Superior temporal gyrus (tissue), 1 donor: ENCODE measurements at regions not wholly inside any gene's neighbourhood (a gene's known extent, or its start where the extent isn't known, plus 50 kb on each side); places are given as distances from the start of the nearest gene placed in this dataset.

Experiments used
- DNase-seq: peaks from one replicate; pipeline ENCODE4 v3.0.0-alpha.2; 2016; ENCODE audit errors: extremely low spot score

- no peak for DNase-seq
Observed at GRCh38 chr5:39898731-39899130, 474.0 kb upstream of the DAB2 start.

- DNase-seq, result no peak
Observed at GRCh38 chr5:39896706-39897105, 471.9 kb upstream of the DAB2 start.

DNA sequence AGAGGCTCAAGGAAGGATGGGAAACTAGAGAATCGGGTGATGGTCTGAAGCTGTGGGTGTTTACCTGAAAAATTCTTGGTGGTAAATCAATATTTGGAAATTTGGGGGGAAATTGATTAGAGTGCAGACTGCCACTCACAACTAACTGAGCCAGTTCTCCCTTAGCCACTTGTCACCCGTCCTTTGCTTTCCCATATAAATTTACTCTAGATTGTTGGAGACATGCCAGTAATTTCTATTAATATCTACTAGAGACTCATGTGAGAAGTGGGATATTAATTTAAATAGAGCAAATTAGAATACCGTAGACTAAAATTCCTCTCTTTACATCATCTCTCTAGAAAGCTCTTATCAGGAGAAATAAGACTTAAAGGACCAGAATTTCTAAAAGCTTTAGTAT, 471.3 kb upstream of the DAB2 start:
- no peak for DNase-seq

GRCh38 chr5:39892708-39893107, 467.9 kb upstream of the DAB2 start:
- DNase-seq, result no peak

DNA sequence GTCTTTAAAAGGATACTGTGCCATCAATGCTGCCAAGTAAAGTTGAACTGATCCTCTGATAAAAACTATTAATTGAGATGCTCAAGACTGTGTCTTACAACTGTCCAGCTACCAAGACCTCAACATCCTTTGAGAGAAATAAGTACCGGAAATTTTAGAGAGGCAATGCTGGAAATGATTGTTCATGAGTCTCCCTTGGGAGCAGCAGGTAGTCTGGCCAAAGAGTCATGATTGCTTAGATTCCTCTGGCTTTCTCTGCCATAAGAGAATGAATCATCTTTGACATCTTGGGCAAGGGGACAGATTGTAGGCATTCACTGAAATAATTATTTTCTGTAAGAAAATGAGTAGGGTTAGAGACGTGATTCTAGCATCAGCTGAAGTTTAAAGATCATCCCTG, 466.6 kb upstream of the DAB2 start:
- DNase-seq, result no peak

DNA sequence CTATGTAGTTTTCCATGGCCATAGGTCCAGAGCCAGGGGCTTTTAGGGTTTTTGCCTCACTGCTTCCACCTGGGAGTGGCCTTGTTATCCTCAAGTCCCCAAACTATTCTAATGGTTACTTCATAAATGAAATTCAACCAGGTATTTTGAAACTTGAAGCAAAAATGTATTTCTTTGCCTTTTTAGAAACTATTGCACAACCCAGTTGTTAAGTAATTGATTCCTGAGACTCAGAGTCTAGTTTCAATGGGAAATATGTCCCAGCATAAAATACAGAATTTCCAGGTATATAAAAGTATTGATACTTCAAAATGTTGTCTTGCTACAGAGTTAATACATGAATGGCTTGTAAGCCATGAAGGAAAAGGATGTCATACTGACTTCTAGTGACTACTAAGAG, 456.2 kb upstream of the DAB2 start:
- no peak for DNase-seq

GRCh38 chr5:39877479-39877878, 452.7 kb upstream of the DAB2 start:
- no peak for DNase-seq

DNA sequence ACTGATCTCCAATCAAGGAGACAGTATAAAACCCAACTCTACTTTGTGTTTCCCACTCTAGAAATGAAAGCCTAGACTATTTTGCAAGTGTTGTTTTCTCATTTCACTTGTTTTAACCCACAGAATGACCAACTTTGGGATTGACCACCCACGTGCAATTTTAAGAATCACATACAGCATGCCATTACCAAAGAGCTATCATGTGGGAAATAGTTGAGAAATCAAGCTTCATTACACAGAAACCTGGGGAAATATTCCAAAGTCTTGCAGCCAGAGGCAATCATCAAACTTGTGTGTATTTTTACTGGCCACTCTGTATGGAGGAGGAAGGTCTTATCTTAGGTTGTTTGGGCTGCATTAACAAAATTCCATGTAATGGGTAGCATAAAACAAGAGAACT, 451.4 kb upstream of the DAB2 start:
- no peak for DNase-seq

- no peak for DNase-seq
Observed at GRCh38 chr5:39870137-39870536, 445.4 kb upstream of the DAB2 start.

DNA sequence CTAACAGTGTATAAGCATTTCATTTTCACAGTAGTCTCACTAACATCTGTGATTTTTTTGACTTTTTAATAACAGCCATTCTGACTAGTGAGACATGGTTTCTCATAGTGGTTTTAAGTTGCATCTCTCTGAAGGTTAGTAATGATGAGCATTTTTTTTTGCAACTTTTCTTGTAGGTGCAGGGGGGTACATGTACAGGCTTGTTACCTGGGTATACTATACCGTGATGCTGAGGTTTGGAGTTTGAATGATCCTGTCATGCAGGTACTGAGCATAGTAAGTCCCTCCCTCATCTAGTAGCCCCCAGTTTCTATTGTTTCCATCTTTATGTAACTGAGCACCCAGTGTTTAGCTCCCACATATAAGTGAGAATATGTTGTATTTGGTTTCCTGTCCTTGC, 444.6 kb upstream of the DAB2 start:
- no peak for DNase-seq

DNA sequence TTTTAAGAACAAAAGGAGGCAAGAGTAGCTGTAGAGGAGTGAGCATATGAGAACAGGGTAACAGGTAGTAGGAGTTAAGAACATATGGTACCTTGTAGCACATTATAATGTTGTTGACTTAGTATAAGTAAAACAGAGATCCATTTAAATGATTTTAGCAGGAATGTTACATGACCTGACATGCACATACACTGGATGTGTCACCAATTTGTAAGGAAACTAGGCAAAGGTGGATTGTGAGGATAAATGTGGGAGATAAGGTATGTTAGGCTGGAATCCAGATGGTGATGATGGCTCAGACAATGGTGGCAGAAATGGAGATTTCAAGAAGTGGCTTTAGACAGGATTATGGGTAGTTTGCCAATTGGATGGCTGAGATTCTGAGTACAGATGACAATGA, 443.1 kb upstream of the DAB2 start:
- DNase-seq, result no peak

- no peak for DNase-seq
Observed at GRCh38 chr5:39863926-39864552, 439.3 kb upstream of the DAB2 start.

GRCh38 chr5:39857041-39857440, 432.3 kb upstream of the DAB2 start:
- no peak for DNase-seq

GRCh38 chr5:39854771-39855410, 430.1 kb upstream of the DAB2 start:
- no peak for DNase-seq

- no peak for DNase-seq
Observed at GRCh38 chr5:39850291-39850690, 425.5 kb upstream of the DAB2 start.

DNA sequence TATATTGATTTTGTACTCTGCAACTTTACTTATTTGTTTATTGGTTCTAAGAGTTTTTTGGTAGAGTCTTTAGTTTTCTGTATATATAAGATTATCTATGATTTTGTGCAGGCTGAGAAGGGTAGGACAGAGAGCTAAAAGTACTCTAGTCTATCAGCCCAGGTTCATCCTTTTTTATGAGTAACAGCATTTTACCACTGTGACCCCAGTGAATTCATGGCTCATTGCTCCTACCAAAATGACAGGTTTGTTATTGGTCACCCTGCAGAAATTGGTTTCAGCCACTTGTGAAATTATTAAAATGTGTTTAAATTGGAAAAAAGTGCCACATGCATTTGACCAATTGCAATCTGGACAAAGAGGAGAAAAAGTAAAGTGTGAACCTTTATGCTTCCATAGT, 421.4 kb upstream of the DAB2 start:
- DNase-seq, result no peak

GRCh38 chr5:39843767-39844166, 419.0 kb upstream of the DAB2 start:
- no peak for DNase-seq

GRCh38 chr5:39835371-39835770, 410.6 kb upstream of the DAB2 start:
- DNase-seq, result no peak

- no peak for DNase-seq
Observed at GRCh38 chr5:39829441-39829840, 404.7 kb upstream of the DAB2 start.

GRCh38 chr5:39826051-39826450, 401.3 kb upstream of the DAB2 start:
- no peak for DNase-seq

DNA sequence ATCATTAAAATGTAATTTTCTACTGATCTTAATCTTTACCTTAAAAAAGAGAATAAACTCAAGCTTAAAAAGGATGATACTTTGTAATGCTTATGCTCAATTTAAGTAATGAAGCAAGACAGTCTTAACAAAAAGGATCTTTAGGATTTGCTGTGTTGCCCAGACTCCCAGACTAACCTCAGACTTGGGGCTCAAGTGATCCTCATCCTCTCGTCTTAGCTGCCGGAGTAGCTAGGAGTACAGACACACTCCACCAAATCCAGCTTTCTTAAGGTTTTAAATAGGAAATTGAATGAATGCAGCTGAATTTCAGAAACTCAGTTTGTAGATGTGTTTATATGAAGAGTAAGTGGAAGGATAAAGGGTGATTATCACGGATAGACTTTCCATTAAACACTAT, 400.5 kb upstream of the DAB2 start:
- DNase-seq, result no peak

- no peak for DNase-seq
Observed at GRCh38 chr5:39822020-39822419, 397.2 kb upstream of the DAB2 start.

- no peak for DNase-seq
Observed at GRCh38 chr5:39816866-39817265, 392.1 kb upstream of the DAB2 start.
